GM23248 (cell line): ENCODE measurements at regions not wholly inside any gene's neighbourhood (a gene's known extent, or its start where the extent isn't known, plus 50 kb on each side); places are given as distances from the start of the nearest gene placed in this dataset.

Source experiments
- DNase-seq: peaks from one replicate; pipeline ENCODE4 v3.0.0-alpha.2; 2015
- H2AFZ ChIP-seq: fragments of 200-600 bp; sonication (generic); 2 replicates; pipeline ENCODE4 v1.6.1; 2016; ENCODE audit warnings: antibody characterized with exemption
- H3F3A ChIP-seq: fragments of 200-600 bp; sonication (generic); 2 replicates; pipeline ENCODE4 v1.6.1; 2016; ENCODE audit warnings: mild to moderate bottlenecking, antibody characterized with exemption, mixed run types; ENCODE audit not compliant: insufficient read depth
- H3K27ac ChIP-seq: fragments of 200-600 bp; sonication (generic); 2 replicates; pipeline ENCODE4 v1.5.1; 2016; ENCODE audit warnings: mild to moderate bottlenecking
- H3K27me3 ChIP-seq: fragments of 200-600 bp; sonication (generic); replicated peaks from 2 replicates; pipeline ENCODE4 v1.6.1; 2016; ENCODE audit warnings: mild to moderate bottlenecking; ENCODE audit not compliant: insufficient read depth
- H3K36me3 ChIP-seq: fragments of 200-600 bp; sonication (generic); 2 replicates; pipeline ENCODE4 v1.6.1; 2016; ENCODE audit warnings: low read depth, mild to moderate bottlenecking
- H3K4me1 ChIP-seq: fragments of 200-600 bp; sonication (generic); 2 replicates; pipeline ENCODE4 v1.6.1; 2016; ENCODE audit warnings: mild to moderate bottlenecking; ENCODE audit not compliant: insufficient read depth
- H3K4me2 ChIP-seq: fragments of 200-600 bp; sonication (generic); one replicate; pipeline ENCODE4 v1.6.1; 2016; ENCODE audit warnings: mild to moderate bottlenecking; ENCODE audit not compliant: unreplicated experiment
- H3K4me3 ChIP-seq: fragments of 200-600 bp; sonication (generic); 2 replicates; pipeline ENCODE4 v1.5.1; 2016; ENCODE audit warnings: mild to moderate bottlenecking
- H3K79me2 ChIP-seq: fragments of 200-600 bp; sonication (generic); 2 replicates; pipeline ENCODE4 v1.6.1; 2016; ENCODE audit warnings: mild to moderate bottlenecking; ENCODE audit not compliant: insufficient read depth
- H3K9ac ChIP-seq: fragments of 200-600 bp; sonication (generic); 2 replicates; pipeline ENCODE4 v1.6.1; 2016; ENCODE audit warnings: mild to moderate bottlenecking
- H3K9me2 ChIP-seq: fragments of 200-600 bp; sonication (generic); 2 replicates; pipeline ENCODE4 v1.6.1; 2016; ENCODE audit warnings: mixed run types, mild to moderate bottlenecking, moderate library complexity; ENCODE audit not compliant: insufficient read depth
- H3K9me3 ChIP-seq: fragments of 200-600 bp; sonication (generic); one replicate; pipeline ENCODE4 v1.6.1; 2017; ENCODE audit warnings: low read depth
- H4K20me1 ChIP-seq: fragments of 200-600 bp; sonication (generic); 2 replicates; pipeline ENCODE4 v1.6.0; 2016; ENCODE audit not compliant: insufficient read depth
- EZH2 ChIP-seq: fragments of 200-600 bp; sonication (generic); IDR thresholded peaks from 2 replicates; pipeline ENCODE4 v1.6.1; 2018; ENCODE audit warnings: antibody characterized with exemption, mild to moderate bottlenecking; ENCODE audit not compliant: insufficient read depth, poor library complexity, severe bottlenecking
- EZH2phosphoT487 ChIP-seq: fragments of 200-600 bp; sonication (generic); IDR thresholded peaks from 2 replicates; pipeline ENCODE4 v1.6.1; 2018; ENCODE audit warnings: antibody characterized with exemption, moderate library complexity, mild to moderate bottlenecking, low read depth; ENCODE audit not compliant: insufficient read depth
- WGBS, 2 experiments: methylation state at CpG; one replicate each; pipeline ENCODE4 v1.1.6; 2015 to 2017; ENCODE audit warnings: low lambda C conversion rate in 2 of 2, low coverage in 1 of 2; ENCODE audit errors: missing lambda C conversion rate in 2 of 2; 5-methylcytosine and 5-hydroxymethylcytosine counted together
- in situ Hi-C: fragments of 300-500 bp; cut with MboI; formaldehyde crosslinking; loops from 2 replicates; pipeline ENCODE4 v1.15.0; 2020

DNA sequence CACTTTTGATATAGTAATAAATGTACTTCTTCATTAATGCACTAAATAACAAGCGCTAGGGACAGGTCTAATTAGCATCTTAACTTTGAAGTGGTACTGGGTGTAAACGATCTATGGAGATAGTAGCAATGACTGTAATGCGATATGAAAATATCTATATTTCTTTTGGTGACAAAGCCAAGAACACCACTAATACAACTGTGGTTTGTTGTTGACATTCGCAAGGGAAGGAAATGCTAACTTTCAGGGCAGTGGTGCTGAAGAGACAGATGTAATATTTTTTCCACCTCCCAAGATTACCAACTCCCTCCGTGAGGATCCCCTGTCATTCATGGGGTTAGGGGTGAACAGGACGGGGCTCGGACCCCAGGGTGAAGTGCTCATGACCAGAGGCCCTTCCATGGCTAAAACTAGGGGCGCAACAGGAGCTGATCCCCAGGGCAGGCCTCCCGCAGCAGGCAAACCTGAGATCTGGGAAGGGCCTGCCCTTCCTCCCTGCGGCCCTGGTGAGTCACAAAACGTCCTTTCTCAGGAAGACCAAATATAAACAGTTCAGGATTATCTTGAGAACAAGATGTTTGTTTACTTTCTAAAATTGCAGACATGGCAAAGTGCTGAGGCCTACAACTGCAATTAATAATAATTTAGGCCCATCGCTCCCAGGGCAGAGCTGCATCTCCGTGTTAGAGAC is 65.0 kb upstream of the TOX2 start:
- no peak for TF ChIP-seq EZH2phosphoT487
- TF ChIP-seq EZH2 = no peak
- peak; percentile 52 for DNase-seq
- in situ Hi-C loops = no loop called here
- H3K4me3 ChIP-seq = no peak overlapping the region
- peaks cover 15% of the 10 kb centered on the region for H3F3A ChIP-seq
- H3K9me3 ChIP-seq = no peaks in the 10 kb centered on the region
- no peaks in the 10 kb centered on the region for H3K9me2 ChIP-seq
- WGBS, 2 experiments = 53 to 54% methylated on average over 13 of the region's 13 CpGs
- no peak overlapping the region for H3K4me2 ChIP-seq
- H4K20me1 ChIP-seq = no peaks in the 10 kb centered on the region
- no peaks in the 10 kb centered on the region for H3K36me3 ChIP-seq
- H3K27ac ChIP-seq = 0 out of 2 replicates have a peak overlapping the region, but pooled peaks have one; percentile 5
- peak overlapping the region; percentile 72 for H2AFZ ChIP-seq
- H3K27me3 ChIP-seq = no peaks in the 10 kb centered on the region
- H3K79me2 ChIP-seq = no peaks in the 10 kb centered on the region
- H3K9ac ChIP-seq = peak overlapping the region; percentile 44
- H3K4me1 ChIP-seq = peaks cover 9% of the 10 kb centered on the region

DNA sequence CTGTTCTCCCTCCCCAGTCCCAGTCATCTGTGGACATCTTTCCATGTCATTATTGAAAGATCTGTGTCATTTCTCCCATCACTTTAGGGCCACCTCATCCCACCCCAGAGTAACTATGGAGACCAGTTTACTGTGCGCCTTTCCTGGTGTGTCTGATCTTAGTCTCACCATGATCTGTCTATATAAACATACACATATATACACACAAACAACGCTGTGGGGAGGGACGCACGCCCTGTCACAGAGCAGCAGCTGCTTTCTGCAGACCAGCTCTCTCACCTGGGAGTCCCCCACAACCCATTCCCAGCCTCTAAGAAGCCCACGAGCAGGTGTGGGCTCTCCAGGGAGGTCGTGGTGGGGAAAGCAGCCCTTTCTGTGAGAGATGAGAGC is 68.1 kb upstream of the TOX2 start:
- no peaks in the 10 kb centered on the region for H3K27me3 ChIP-seq
- no peaks in the 10 kb centered on the region for H3K36me3 ChIP-seq
- 85 to 87% methylated on average over 6 of the region's 6 CpGs for WGBS, 2 experiments

DNA sequence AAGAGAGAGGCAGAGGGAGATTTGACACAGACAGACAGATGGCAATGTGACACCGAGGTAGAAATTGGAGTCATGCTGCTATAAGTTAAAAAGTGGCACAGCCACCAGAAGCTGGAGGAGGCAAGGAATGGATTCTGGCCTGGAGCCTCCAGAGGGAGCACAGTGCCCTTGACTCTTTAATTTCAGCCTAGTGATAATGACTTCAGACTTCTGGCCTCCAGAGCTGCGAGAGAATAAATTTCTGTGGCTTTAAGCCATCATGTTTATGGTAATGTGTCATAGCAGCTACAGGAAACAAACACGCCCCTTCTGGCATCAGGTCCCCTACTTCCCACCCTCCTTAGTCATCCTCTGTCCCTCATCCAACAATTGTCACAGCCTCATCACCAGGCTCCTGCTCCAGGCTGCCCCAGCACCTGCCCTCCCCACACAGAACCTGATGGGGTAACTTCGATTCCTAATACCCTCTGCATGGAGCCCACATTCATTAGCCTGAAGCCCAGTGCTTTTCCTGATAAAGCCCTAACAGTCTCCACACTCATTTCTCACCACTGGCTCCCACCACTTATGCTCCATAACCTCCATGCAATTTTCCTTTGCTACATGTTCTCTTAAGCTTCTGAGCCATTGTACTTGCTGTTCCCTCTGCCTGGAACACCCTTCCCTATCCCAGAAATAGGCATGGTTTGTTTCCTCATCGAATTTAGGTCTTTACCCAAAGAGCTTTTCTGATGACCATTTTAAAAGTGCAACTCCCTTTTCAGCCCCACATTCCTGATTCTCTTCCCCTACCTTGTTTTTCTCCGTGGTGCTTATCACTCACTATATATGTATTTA is 69.7 kb upstream of the TOX2 start:
- no peaks in the 10 kb centered on the region for H3K9me3 ChIP-seq
- in situ Hi-C loops = no loop called here
- peak overlapping the region; percentile 38 for H3K27ac ChIP-seq

More for the DNA sequence above, 68.1 kb upstream of the TOX2 start:
- no peak overlapping the region for H3K27ac ChIP-seq
- H3K9me2 ChIP-seq = no peaks in the 10 kb centered on the region
- H3K9ac ChIP-seq = no peak overlapping the region
- no peaks in the 10 kb centered on the region for H4K20me1 ChIP-seq
- no peak overlapping the region for H3K4me2 ChIP-seq
- H3K79me2 ChIP-seq = no peaks in the 10 kb centered on the region
- H3K4me1 ChIP-seq = peaks cover 26% of the 10 kb centered on the region
- H3K9me3 ChIP-seq = no peaks in the 10 kb centered on the region
- DNase-seq = no peak
- TF ChIP-seq EZH2 = no peak
- TF ChIP-seq EZH2phosphoT487 = no peak
- no peak overlapping the region for H3K4me3 ChIP-seq
- H3F3A ChIP-seq = peaks cover 26% of the 10 kb centered on the region
- no peak overlapping the region for H2AFZ ChIP-seq
- in situ Hi-C loops = no loop called here

DNA sequence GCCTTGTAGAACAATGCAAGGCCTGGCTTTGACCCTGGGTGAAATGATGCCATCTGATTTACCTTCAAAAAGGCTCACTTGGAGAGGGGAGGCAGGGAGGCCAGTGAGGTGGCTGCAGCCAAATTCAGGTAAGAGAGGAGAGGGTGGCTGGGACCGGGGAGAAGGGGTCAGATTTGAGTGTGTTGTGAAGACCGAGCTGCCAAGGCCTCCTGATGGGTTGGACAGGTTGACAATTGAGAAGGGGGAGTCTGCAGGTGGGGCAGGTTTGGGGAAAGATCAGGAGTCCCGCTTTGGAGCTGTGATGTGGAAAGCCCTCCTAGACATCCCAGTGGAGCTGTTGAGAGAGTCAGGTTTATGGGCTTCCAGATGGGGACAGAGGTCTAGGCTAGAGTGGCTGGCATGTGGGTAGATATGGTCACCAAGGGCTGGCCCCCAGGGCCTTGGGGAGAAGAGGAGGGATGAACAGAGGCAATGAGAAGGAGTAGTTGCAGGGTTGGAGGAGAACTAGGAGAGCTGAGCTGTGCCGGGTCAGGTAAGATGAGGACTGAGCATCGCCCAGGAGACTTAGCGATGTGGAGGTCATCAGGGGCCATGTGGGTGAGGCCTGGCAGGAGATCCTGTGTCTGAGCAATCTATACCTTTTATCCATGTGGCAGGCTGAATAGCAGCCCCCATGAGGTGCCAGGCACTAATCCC is 70.5 kb upstream of the TOX2 start:
- Histone ChIP-seq H3K36me3 (no peaks in the 10 kb centered on the region), H4K20me1 (no peaks in the 10 kb centered on the region), H3F3A (peaks cover 21% of the 10 kb centered on the region), H3K4me2 (no peak overlapping the region), H3K79me2 (no peaks in the 10 kb centered on the region), H2AFZ (no peak overlapping the region), H3K27me3 (no peaks in the 10 kb centered on the region), H3K9me3 (no peaks in the 10 kb centered on the region), H3K9ac (no peak overlapping the region), H3K4me1 (peaks cover 19% of the 10 kb centered on the region), H3K9me2 (no peaks in the 10 kb centered on the region), H3K4me3 (no peak overlapping the region), H3K27ac (peak overlapping the region; percentile 38)
- TF ChIP-seq EZH2phosphoT487 = no peak
- no peak for TF ChIP-seq EZH2
- WGBS, 2 experiments = 78 to 81% methylated on average over 6 of the region's 6 CpGs
- in situ Hi-C loops = no loop called here
- DNase-seq = no peak

More for the DNA sequence above, 69.7 kb upstream of the TOX2 start:
- no peaks in the 10 kb centered on the region for H3K9me2 ChIP-seq
- no peaks in the 10 kb centered on the region for H3K36me3 ChIP-seq
- H3K79me2 ChIP-seq = no peaks in the 10 kb centered on the region
- no peak overlapping the region for H2AFZ ChIP-seq
- H3K9ac ChIP-seq = no peak overlapping the region
- no peaks in the 10 kb centered on the region for H3K27me3 ChIP-seq
- peaks cover 23% of the 10 kb centered on the region for H3K4me1 ChIP-seq
- TF ChIP-seq EZH2phosphoT487 = no peak
- WGBS, 2 experiments = 38 to 43% methylated on average over 6 of the region's 6 CpGs
- no peak overlapping the region for H3K4me2 ChIP-seq
- DNase-seq = peak; percentile 84
- H4K20me1 ChIP-seq = no peaks in the 10 kb centered on the region
- peaks cover 23% of the 10 kb centered on the region for H3F3A ChIP-seq
- H3K4me3 ChIP-seq = no peak overlapping the region
